Keratinocyte (primary cell): ENCODE measurements at regions not wholly inside any gene's neighbourhood (a gene's known extent, or its start where the extent isn't known, plus 50 kb on each side); places are given as distances from the start of the nearest gene placed in this dataset.

Source experiments
- DNase-seq: peaks from one replicate; pipeline ENCODE4 v3.0.0-alpha.2; 2011; ENCODE audit warnings: low read depth, missing footprints, low spot score
- FAIRE-seq: peaks from 2 replicates; lab custom pipeline; 2011; peaks lifted over from hg19 to GRCh38; lab: Jason Lieb, UNC
- H2AFZ ChIP-seq: 2 replicates; pipeline ENCODE4 v1.6.0; 2012; ENCODE audit warnings: low read length, control low read depth, inconsistent platforms; ENCODE audit not compliant: control insufficient read depth
- H3K27ac ChIP-seq: 2 replicates; pipeline ENCODE4 v1.5.1; 2011; ENCODE audit warnings: low read length; ENCODE audit not compliant: control insufficient read depth, insufficient read depth
- H3K27me3 ChIP-seq: 3 replicates; pipeline ENCODE4 v1.6.0; 2011; ENCODE audit warnings: low read length; ENCODE audit not compliant: control insufficient read depth, insufficient read depth; ENCODE audit errors: extremely low read depth
- H3K36me3 ChIP-seq, 2 experiments: 2 replicates in 1 of 2; 3 replicates in 1 of 2; pipeline ENCODE4 v1.5.1; 2011; ENCODE audit warnings: low read length in 2 of 2, mild to moderate bottlenecking in 1 of 2; ENCODE audit not compliant: control insufficient read depth in 2 of 2, insufficient read depth in 2 of 2; ENCODE audit errors: extremely low read depth in 1 of 2
- H3K4me1 ChIP-seq: 3 replicates; pipeline ENCODE4 v1.5.1; 2011; ENCODE audit warnings: low read length; ENCODE audit not compliant: control insufficient read depth, insufficient read depth; ENCODE audit errors: extremely low read depth
- H3K4me2 ChIP-seq: 3 replicates; pipeline ENCODE4 v1.6.0; 2011; ENCODE audit warnings: low read depth, low read length; ENCODE audit not compliant: control insufficient read depth, insufficient read depth; ENCODE audit errors: extremely low read depth
- H3K4me3 ChIP-seq, 3 experiments: fragments of 200-600 bp in 1 of 3; sonication (generic) in 1 of 3; 2 replicates in 2 of 3; 3 replicates in 1 of 3; pipeline ENCODE4 v1.5.1; 2011 to 2016; ENCODE audit warnings: low read length in 3 of 3, mild to moderate bottlenecking in 3 of 3, control low read depth in 2 of 3, inconsistent platforms in 1 of 3, low read depth in 1 of 3, mixed read lengths in 1 of 3, mixed run types in 1 of 3, moderate library complexity in 1 of 3; ENCODE audit not compliant: control insufficient read depth in 2 of 3, insufficient read depth in 2 of 3; ENCODE audit errors: extremely low read depth in 1 of 3
- H3K79me2 ChIP-seq: 2 replicates; pipeline ENCODE4 v1.6.0; 2012; ENCODE audit warnings: low read length; ENCODE audit not compliant: control insufficient read depth, insufficient read depth
- H3K9ac ChIP-seq: 3 replicates; pipeline ENCODE4 v1.6.0; 2011; ENCODE audit warnings: low read length; ENCODE audit not compliant: control insufficient read depth, insufficient read depth; ENCODE audit errors: extremely low read depth
- H3K9me1 ChIP-seq: 3 replicates; pipeline ENCODE4 v1.6.0; 2011; ENCODE audit warnings: low read length; ENCODE audit not compliant: control insufficient read depth, insufficient read depth; ENCODE audit errors: extremely low read depth
- H3K9me3 ChIP-seq: 2 replicates; pipeline ENCODE4 v1.5.1; 2012; ENCODE audit warnings: low read depth, low read length; ENCODE audit not compliant: control insufficient read depth
- H4K20me1 ChIP-seq: 3 replicates; pipeline ENCODE4 v1.6.0; 2011; ENCODE audit warnings: low read length; ENCODE audit not compliant: control insufficient read depth, insufficient read depth; ENCODE audit errors: extremely low read depth
- EZH2 ChIP-seq: IDR thresholded peaks from one replicate; pipeline ENCODE4 v1.6.1; 2012; ENCODE audit warnings: inconsistent platforms, mild to moderate bottlenecking, low read length, moderate library complexity
- dilution Hi-C: fragments of 300-500 bp; cut with MboI; formaldehyde crosslinking; loops from one replicate; pipeline ENCODE4 v1.7.0; 2020; ENCODE audit warnings: low sequenced_read_pairs; ENCODE audit not compliant: extremely low pct_ligation_motif_present
- TF ChIP-seq, protein P1 (sequence below), 3 experiments: IDR thresholded peaks in 1 of 3; conservative IDR thresholded peaks in 1 of 3; optimal IDR thresholded peaks in 1 of 3; 2 replicates in 2 of 3; 3 replicates in 1 of 3; pipeline versions ENCODE3 to v1.5.1; 2011; ENCODE audit warnings: low read length in 3 of 3, mild to moderate bottlenecking in 3 of 3, moderate library complexity in 2 of 3, control low read depth in 1 of 3, inconsistent platforms in 1 of 3; ENCODE audit not compliant: insufficient read depth in 2 of 3; ENCODE audit errors: extremely low read depth in 1 of 3

GRCh38 chr1:229093609-229094336 lies 177.1 kb upstream of the RAB4A start:
- H3K27ac ChIP-seq: no peak overlapping the region
- dilution Hi-C loops: no loop called here
- no peaks in the 10 kb centered on the region for H4K20me1 ChIP-seq
- no peak overlapping the region for H3K9ac ChIP-seq
- no peak overlapping the region for H3K4me3 ChIP-seq
- no peak for TF ChIP-seq EZH2
- TF ChIP-seq, protein P1, sequence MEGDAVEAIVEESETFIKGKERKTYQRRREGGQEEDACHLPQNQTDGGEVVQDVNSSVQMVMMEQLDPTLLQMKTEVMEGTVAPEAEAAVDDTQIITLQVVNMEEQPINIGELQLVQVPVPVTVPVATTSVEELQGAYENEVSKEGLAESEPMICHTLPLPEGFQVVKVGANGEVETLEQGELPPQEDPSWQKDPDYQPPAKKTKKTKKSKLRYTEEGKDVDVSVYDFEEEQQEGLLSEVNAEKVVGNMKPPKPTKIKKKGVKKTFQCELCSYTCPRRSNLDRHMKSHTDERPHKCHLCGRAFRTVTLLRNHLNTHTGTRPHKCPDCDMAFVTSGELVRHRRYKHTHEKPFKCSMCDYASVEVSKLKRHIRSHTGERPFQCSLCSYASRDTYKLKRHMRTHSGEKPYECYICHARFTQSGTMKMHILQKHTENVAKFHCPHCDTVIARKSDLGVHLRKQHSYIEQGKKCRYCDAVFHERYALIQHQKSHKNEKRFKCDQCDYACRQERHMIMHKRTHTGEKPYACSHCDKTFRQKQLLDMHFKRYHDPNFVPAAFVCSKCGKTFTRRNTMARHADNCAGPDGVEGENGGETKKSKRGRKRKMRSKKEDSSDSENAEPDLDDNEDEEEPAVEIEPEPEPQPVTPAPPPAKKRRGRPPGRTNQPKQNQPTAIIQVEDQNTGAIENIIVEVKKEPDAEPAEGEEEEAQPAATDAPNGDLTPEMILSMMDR (optimal IDR thresholded peaks at IDR 0.05 in 1 of 3, IDR thresholded peaks at IDR 0.05 in 1 of 3, conservative IDR thresholded peaks at IDR 0.05 in 1 of 3; ENCODE audit: extremely low read depth in 1 of 3, insufficient read depth in 2 of 3, low read length in 3 of 3): no peak
- FAIRE-seq (peak; percentile 78), DNase-seq (no peak)
- peaks cover 19% of the 10 kb centered on the region for H3K4me1 ChIP-seq
- H2AFZ ChIP-seq: no peak overlapping the region
- peaks cover 2% of the 10 kb centered on the region for H3K9me3 ChIP-seq
- no peaks in the 10 kb centered on the region for H3K27me3 ChIP-seq
- H3K4me2 ChIP-seq: peak overlapping the region; percentile 7
- H3K36me3 ChIP-seq: no peaks in the 10 kb centered on the region
- H3K9me1 ChIP-seq: no peaks in the 10 kb centered on the region
- H3K79me2 ChIP-seq: no peaks in the 10 kb centered on the region

DNA sequence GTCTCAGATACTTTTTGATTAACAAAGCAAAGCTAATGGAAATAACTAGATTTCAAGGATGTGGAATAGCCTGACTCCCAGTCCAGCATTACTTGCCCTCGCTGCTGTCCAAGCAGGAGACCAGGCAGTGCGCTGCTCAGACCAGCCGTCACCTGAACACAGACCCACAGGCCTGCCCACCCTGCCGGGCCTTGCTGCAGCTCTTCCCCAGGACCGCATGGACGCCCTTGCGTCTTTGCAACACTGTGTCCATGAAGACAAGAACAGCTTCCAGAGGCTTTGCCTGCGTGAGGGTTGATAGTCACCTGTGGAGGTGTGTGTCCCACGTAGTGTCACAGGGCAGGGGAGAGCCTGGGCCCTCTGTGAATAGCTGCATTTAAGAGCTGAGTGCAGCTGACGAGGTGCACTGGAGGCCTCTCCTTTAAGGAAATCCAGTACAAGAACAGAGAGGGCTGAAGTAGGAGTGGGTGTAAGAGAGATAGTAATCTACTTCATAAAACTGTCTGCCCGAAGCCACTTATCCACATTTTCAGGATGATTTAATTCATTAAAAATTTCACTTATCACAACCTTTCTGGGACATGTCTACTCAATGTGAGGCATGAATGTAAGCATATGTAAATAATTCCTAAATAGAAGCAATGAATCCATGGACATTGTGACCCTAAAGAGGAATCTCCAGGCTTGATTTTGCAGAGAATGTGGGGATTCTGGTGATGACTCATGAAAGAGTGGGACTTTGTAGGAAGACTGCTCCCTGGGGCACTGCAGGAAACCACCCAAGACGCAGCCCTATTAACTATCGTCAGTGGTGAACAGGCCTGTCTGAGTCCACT lies 176.2 kb upstream of the RAB4A start:
- H3K9ac ChIP-seq: no peak overlapping the region
- no peaks in the 10 kb centered on the region for H3K36me3 ChIP-seq
- dilution Hi-C loops: no loop called here
- H3K27me3 ChIP-seq: no peaks in the 10 kb centered on the region
- H2AFZ ChIP-seq: no peak overlapping the region
- H3K9me1 ChIP-seq: no peaks in the 10 kb centered on the region
- H3K79me2 ChIP-seq: no peaks in the 10 kb centered on the region
- no peak overlapping the region for H3K27ac ChIP-seq
- H3K9me3 ChIP-seq: peaks cover 2% of the 10 kb centered on the region
- no peak overlapping the region for H3K4me3 ChIP-seq
- no peak for TF ChIP-seq EZH2
- TF ChIP-seq, protein P1 (optimal IDR thresholded peaks at IDR 0.05 in 1 of 3, IDR thresholded peaks at IDR 0.05 in 1 of 3, conservative IDR thresholded peaks at IDR 0.05 in 1 of 3; ENCODE audit: extremely low read depth in 1 of 3, insufficient read depth in 2 of 3, low read length in 3 of 3): no peak
- H3K4me2 ChIP-seq: no peak overlapping the region
- DNase-seq: no peak
- no peak for FAIRE-seq
- no peaks in the 10 kb centered on the region for H4K20me1 ChIP-seq
- peaks cover 19% of the 10 kb centered on the region for H3K4me1 ChIP-seq
